HepG2 (cell line): ENCODE measurements at regions not wholly inside any gene's neighbourhood (a gene's known extent, or its start where the extent isn't known, plus 50 kb on each side); places are given as distances from the start of the nearest gene placed in this dataset.

Experiments used
- ATAC-seq: fragments of 200-7000 bp; cut with Tn5 transposase; 3 replicates; pipeline ENCODE4 v1.9.1; 2020; ENCODE audit warnings: mild to moderate bottlenecking, moderate library complexity
- BruUV-seq: library from RNA; stranded (reverse); fragments of 400-500 nt; replicated peaks from 2 replicates; lab custom pipeline; 2021; lab: Mats Ljungman, UMichigan
- CTCF ChIA-PET: fragments of 300-600 bp; formaldehyde crosslinking; extraction: SDS; loops from one replicate; lab custom pipeline; 2021; ENCODE audit warnings: low total read pairs, inconsistent platforms, low intra/inter-chr PET ratio; lab: Yijun Ruan, JAX
- POLR2A ChIA-PET: fragments of 350-600 bp; sonication (Branson Sonifier 250); formaldehyde crosslinking; loops from one replicate; lab custom pipeline; 2020; ENCODE audit warnings: antibody characterized with exemption, inconsistent platforms; lab: Yijun Ruan, JAX
- DNase-seq: peaks from one replicate; pipeline ENCODE4 v3.0.0-alpha.2; 2015; ENCODE audit warnings: low spot score
- FAIRE-seq: peaks from 3 replicates; lab custom pipeline; 2011; peaks lifted over from hg19 to GRCh38; lab: Jason Lieb, UNC
- H2AFZ ChIP-seq: one replicate; pipeline ENCODE4 v1.6.1; 2011; ENCODE audit warnings: low read length, inconsistent platforms
- H3K27ac ChIP-seq: fragments of 300-600 bp; 3 replicates; pipeline ENCODE4 v1.8.0; 2011; ENCODE audit warnings: mixed run types, mild to moderate bottlenecking, mixed read lengths, low read length, inconsistent platforms; ENCODE audit not compliant: insufficient read depth; ENCODE audit errors: extremely low read length
- H3K27me3 ChIP-seq, 2 experiments: fragments of 200-600 bp in 1 of 2; 2 replicates in 1 of 2; 3 replicates in 1 of 2; pipeline versions ENCODE4 v1.6.0 to v1.8.0; 2011; ENCODE audit warnings: low read length in 2 of 2, mild to moderate bottlenecking in 2 of 2, moderate library complexity in 2 of 2, inconsistent platforms in 1 of 2; ENCODE audit not compliant: insufficient read depth in 2 of 2, control insufficient read depth in 1 of 2
- H3K36me3 ChIP-seq, 2 experiments: fragments of 200-600 bp in 1 of 2; replicated peaks in 1 of 2; 2 replicates in 1 of 2; 3 replicates in 1 of 2; pipeline versions ENCODE4 v1.5.1 to v1.8.0; 2011; ENCODE audit warnings: low read length in 2 of 2, inconsistent platforms in 1 of 2; ENCODE audit not compliant: insufficient read depth in 2 of 2, control insufficient read depth in 1 of 2
- H3K4me1 ChIP-seq: 2 replicates; pipeline ENCODE4 v1.5.1; 2012; ENCODE audit warnings: low read length, inconsistent platforms; ENCODE audit not compliant: insufficient read depth
- H3K4me2 ChIP-seq: 2 replicates; pipeline ENCODE4 v1.6.0; 2011; ENCODE audit warnings: low read depth, low read length, inconsistent platforms
- H3K4me3 ChIP-seq, 3 experiments: fragments of 200-600 bp in 1 of 3; sonication (generic), shearing (Covaris generic) in 1 of 3; replicated peaks in 1 of 3; 2 replicates each; pipeline ENCODE4 v1.5.1; 2011 to 2016; ENCODE audit warnings: low read length in 3 of 3, inconsistent platforms in 2 of 3, low read depth in 2 of 3, mild to moderate bottlenecking in 2 of 3, control low read depth in 1 of 3, mixed read lengths in 1 of 3; ENCODE audit not compliant: insufficient read depth in 1 of 3
- H3K79me2 ChIP-seq: one replicate; pipeline ENCODE4 v1.6.1; 2011; ENCODE audit warnings: low read length, inconsistent platforms; ENCODE audit not compliant: insufficient read depth
- H3K9ac ChIP-seq: 2 replicates; pipeline ENCODE4 v1.6.0; 2011; ENCODE audit warnings: mild to moderate bottlenecking, low read depth, low read length, inconsistent platforms; ENCODE audit not compliant: insufficient read depth
- H3K9me3 ChIP-seq: 2 replicates; pipeline ENCODE4 v1.5.1; 2012; ENCODE audit warnings: mild to moderate bottlenecking, low read length
- H4K20me1 ChIP-seq: 2 replicates; pipeline ENCODE4 v1.6.0; 2011; ENCODE audit warnings: inconsistent platforms, mild to moderate bottlenecking, low read length, moderate library complexity; ENCODE audit not compliant: insufficient read depth
- CCDC6 ChIP-seq: sonication (generic); formaldehyde crosslinking; IDR thresholded peaks from 2 replicates; pipeline ENCODE4 v1.8.1; 2022; ENCODE audit warnings: mild to moderate bottlenecking, missing genetic modification reagents, moderate library complexity
- CENPX ChIP-seq: sonication (generic); formaldehyde crosslinking; IDR thresholded peaks from 2 replicates; pipeline ENCODE4 v1.9.0; 2021; ENCODE audit warnings: mild to moderate bottlenecking, missing genetic modification reagents, moderate library complexity
- CHD2 ChIP-seq: IDR thresholded peaks from 2 replicates; pipeline ENCODE4 v1.6.1; 2011; ENCODE audit warnings: low read depth, low read length, improper control_type of control experiment
- E2F1 ChIP-seq: sonication (generic); formaldehyde crosslinking; IDR thresholded peaks from 2 replicates; pipeline ENCODE4 v1.5.0; 2020; ENCODE audit warnings: missing genetic modification reagents
- IKZF1 ChIP-seq: fragments of 450-650 bp; IDR thresholded peaks from 2 replicates; pipeline ENCODE4 v1.7.1; 2016
- KDM1A ChIP-seq: IDR thresholded peaks from 2 replicates; pipeline ENCODE4 v1.6.1; 2016; ENCODE audit warnings: missing compliant biosample characterization
- MYNN ChIP-seq: sonication (generic); formaldehyde crosslinking; IDR thresholded peaks from 2 replicates; pipeline ENCODE4 v1.4.0; 2020; ENCODE audit warnings: mild to moderate bottlenecking, low read depth, missing genetic modification reagents
- NCOA5 ChIP-seq: sonication (generic); formaldehyde crosslinking; IDR thresholded peaks from 2 replicates; pipeline ENCODE4 v1.4.0; 2020; ENCODE audit warnings: missing genetic modification reagents
- SALL2 ChIP-seq: sonication (generic); formaldehyde crosslinking; IDR thresholded peaks from 2 replicates; pipeline ENCODE4 v1.8.1; 2023; ENCODE audit warnings: mild to moderate bottlenecking, missing genetic modification reagents, inconsistent platforms
- SATB2 ChIP-seq: sonication (generic); formaldehyde crosslinking; IDR thresholded peaks from 2 replicates; pipeline ENCODE4 v1.5.0; 2020; ENCODE audit warnings: missing genetic modification reagents
- SOX5 ChIP-seq: IDR thresholded peaks from 2 replicates; pipeline ENCODE4 v1.6.1; 2016; ENCODE audit warnings: borderline replicate concordance
- SP5 ChIP-seq: IDR thresholded peaks from 2 replicates; pipeline ENCODE4 v1.6.1; 2016; ENCODE audit warnings: low read depth, borderline replicate concordance
- TEF ChIP-seq: sonication (generic); formaldehyde crosslinking; IDR thresholded peaks from 2 replicates; pipeline ENCODE4 v1.5.0; 2020; ENCODE audit warnings: missing genetic modification reagents
- THRA ChIP-seq: sonication (generic); formaldehyde crosslinking; IDR thresholded peaks from 2 replicates; pipeline ENCODE4 v1.4.0; 2020; ENCODE audit warnings: missing genetic modification reagents, borderline replicate concordance
- ZBTB20 ChIP-seq: sonication (generic); formaldehyde crosslinking; IDR thresholded peaks from 2 replicates; pipeline ENCODE4 v1.8.1; 2023; ENCODE audit warnings: missing genetic modification reagents, low read depth, mild to moderate bottlenecking, borderline replicate concordance
- ZNF124 ChIP-seq: sonication (generic); formaldehyde crosslinking; IDR thresholded peaks from 2 replicates; pipeline ENCODE4 v1.4.0; 2020; ENCODE audit warnings: missing genetic modification reagents
- ZNF350 ChIP-seq: sonication (generic); formaldehyde crosslinking; IDR thresholded peaks from 2 replicates; pipeline ENCODE4 v1.4.0; 2020; ENCODE audit warnings: mild to moderate bottlenecking, low read depth, missing genetic modification reagents, borderline replicate concordance
- ZNF576 ChIP-seq: sonication (generic); formaldehyde crosslinking; IDR thresholded peaks from 2 replicates; pipeline ENCODE4 v1.4.0; 2020; ENCODE audit warnings: mild to moderate bottlenecking, missing genetic modification reagents
- ZNF614 ChIP-seq: IDR thresholded peaks from 2 replicates; pipeline ENCODE4 v1.6.1; 2018; ENCODE audit warnings: missing biosample characterization, missing genetic modification reagents, inconsistent platforms, borderline replicate concordance
- ZNF644 ChIP-seq: IDR thresholded peaks from 2 replicates; pipeline ENCODE4 v1.6.1; 2016; ENCODE audit warnings: low read depth
- ZNF776 ChIP-seq: sonication (generic); formaldehyde crosslinking; IDR thresholded peaks from 2 replicates; pipeline ENCODE4 v1.4.0; 2020; ENCODE audit warnings: mild to moderate bottlenecking, missing genetic modification reagents
- ZNF839 ChIP-seq: sonication (generic); formaldehyde crosslinking; IDR thresholded peaks from 2 replicates; pipeline ENCODE4 v1.4.0; 2020; ENCODE audit warnings: missing genetic modification reagents, mild to moderate bottlenecking, borderline replicate concordance
- ZNF883 ChIP-seq: sonication (generic); formaldehyde crosslinking; IDR thresholded peaks from 2 replicates; pipeline ENCODE4 v1.5.1; 2020; ENCODE audit warnings: mild to moderate bottlenecking, missing genetic modification reagents; ENCODE audit errors: not compliant biosample characterization
- ZSCAN22 ChIP-seq: sonication (generic); formaldehyde crosslinking; IDR thresholded peaks from 2 replicates; pipeline ENCODE4 v1.4.0; 2020; ENCODE audit warnings: mild to moderate bottlenecking, missing genetic modification reagents
- WGBS: methylation state at CpG from one replicate; pipeline ENCODE4 v1.1.6; 2017; ENCODE audit warnings: low lambda C conversion rate; 5-methylcytosine and 5-hydroxymethylcytosine counted together
- in situ Hi-C: cut with HindIII; loops from 2 replicates; pipeline ENCODE4 v1.10.0; 2017; ENCODE audit warnings: low pct_unique_long_range_greater_than_20kb; ENCODE audit not compliant: extremely low pct_ligation_motif_present
- intact Hi-C: fragments of 100-400 bp; cut with micrococcal nuclease; formaldehyde crosslinking; loops from one replicate; pipeline ENCODE4 v1.10.0; 2022; ENCODE audit not compliant: unreplicated experiment

- TF ChIP-seq TEF (CRISPR knock-in tag), result no peak
- TF ChIP-seq CCDC6 (CRISPR knock-in tag), result no peak
- TF ChIP-seq ZSCAN22 (CRISPR knock-in tag), result no peak
- TF ChIP-seq ZNF644 (CRISPR knock-in tag), result no peak
- TF ChIP-seq NCOA5 (CRISPR knock-in tag), result no peak
- TF ChIP-seq CHD2, result no peak
- no peak for TF ChIP-seq IKZF1
- no peak for TF ChIP-seq THRA (CRISPR knock-in tag)
- no peak for TF ChIP-seq ZNF124
- no peak for TF ChIP-seq ZNF576 (CRISPR knock-in tag)
- TF ChIP-seq KDM1A (CRISPR knock-in tag), result no peak
- no peak for TF ChIP-seq MYNN (CRISPR knock-in tag)
- no peak for TF ChIP-seq SP5 (CRISPR knock-in tag)
Observed at GRCh38 chr3:159187232-159187631, 385.4 kb downstream of the MFSD1 start (continued).

GRCh38 chr3:159187706-159188105, 385.9 kb downstream of the MFSD1 start:
- no peak overlapping the region for H3K9ac ChIP-seq
- in situ Hi-C loops (no loop called here), intact Hi-C loops (no loop called here)
- no peak for FAIRE-seq
- no peak for ATAC-seq
- H3K36me3 ChIP-seq, result no peaks in the 10 kb centered on the region
- whole genome bisulfite sequencing, result 56% methylated on average over 4 of the region's 6 CpGs
- no TSS peak for BruUV-seq
- H2AFZ ChIP-seq, result no peak overlapping the region
- H3K27ac ChIP-seq, result no peak overlapping the region
- H3K4me3 ChIP-seq, result no peak overlapping the region
- H3K79me2 ChIP-seq, result no peaks in the 10 kb centered on the region
- H4K20me1 ChIP-seq, result no peaks in the 10 kb centered on the region
- no peaks in the 10 kb centered on the region for H3K27me3 ChIP-seq
- no peak for DNase-seq
- no peaks in the 10 kb centered on the region for H3K9me3 ChIP-seq
- no peaks in the 10 kb centered on the region for H3K4me1 ChIP-seq
- no peak overlapping the region for H3K4me2 ChIP-seq
- ChIA-PET POLR2A (no interaction called here), CTCF (no interaction called here)
- TF ChIP-seq SOX5 (CRISPR knock-in tag) (no peak), ZNF776 (CRISPR knock-in tag) (no peak), E2F1 (CRISPR knock-in tag) (no peak), CENPX (CRISPR knock-in tag) (no peak), ZNF350 (CRISPR knock-in tag) (no peak), SALL2 (CRISPR knock-in tag) (no peak), ZNF839 (CRISPR knock-in tag) (no peak), SATB2 (CRISPR knock-in tag) (no peak), ZBTB20 (CRISPR knock-in tag) (no peak), ZNF883 (CRISPR knock-in tag) (no peak), ZNF614 (no peak)
